HG03442 (cell line): ENCODE measurements at regions not wholly inside any gene's neighbourhood (a gene's known extent, or its start where the extent isn't known, plus 50 kb on each side); places are given as distances from the start of the nearest gene placed in this dataset.

Source experiments
- ATAC-seq: cut with Tn5 transposase; IDR thresholded peaks from one replicate; pipeline ENCODE4 v1.9.1; 2021; ENCODE audit warnings: mild to moderate bottlenecking, moderate library complexity; ENCODE audit not compliant: unreplicated experiment

GRCh38 chr11:116144387-116144958, 628.3 kb downstream of the BUD13 start:
- no peak for ATAC-seq

GRCh38 chr11:116138280-116138679, 634.1 kb upstream of the CADM1 start:
- no peak for ATAC-seq

- ATAC-seq = no peak
These were observed 633.5 kb upstream of the CADM1 start for GRCh38 chr11:116137753-116138152.

GRCh38 chr11:116136987-116137674, 632.9 kb upstream of the CADM1 start:
- no peak for ATAC-seq

- ATAC-seq = no peak
These were observed 631.7 kb upstream of the CADM1 start for GRCh38 chr11:116135891-116136290.

- ATAC-seq = no peak
These were observed 630.2 kb upstream of the CADM1 start for GRCh38 chr11:116134450-116134849.

GRCh38 chr11:116132273-116132978, 628.2 kb upstream of the CADM1 start:
- no peak for ATAC-seq

GRCh38 chr11:116130122-116130521, 625.9 kb upstream of the CADM1 start:
- no peak for ATAC-seq

- no peak for ATAC-seq
These were observed 625.2 kb upstream of the CADM1 start for GRCh38 chr11:116129456-116129855.

- no peak for ATAC-seq
These were observed 622.3 kb upstream of the CADM1 start for GRCh38 chr11:116126562-116126961.

GRCh38 chr11:116124922-116125714, 620.9 kb upstream of the CADM1 start:
- no peak for ATAC-seq

GRCh38 chr11:116123739-116124138, 619.5 kb upstream of the CADM1 start:
- no peak for ATAC-seq

GRCh38 chr11:116122697-116123472, 618.7 kb upstream of the CADM1 start:
- ATAC-seq = no peak

GRCh38 chr11:116119158-116119557, 614.9 kb upstream of the CADM1 start:
- no peak for ATAC-seq

- ATAC-seq = no peak
These were observed 613.9 kb upstream of the CADM1 start for GRCh38 chr11:116118138-116118470.

- ATAC-seq = no peak
These were observed 613.3 kb upstream of the CADM1 start for GRCh38 chr11:116117331-116118137.

GRCh38 chr11:116115801-116116200, 611.6 kb upstream of the CADM1 start:
- no peak for ATAC-seq

- no peak for ATAC-seq
These were observed 610.0 kb upstream of the CADM1 start for GRCh38 chr11:116114198-116114651.

- no peak for ATAC-seq
These were observed 608.1 kb upstream of the CADM1 start for GRCh38 chr11:116112087-116112935.
